GM19455 (cell line): ENCODE measurements at regions not wholly inside any gene's neighbourhood (a gene's known extent, or its start where the extent isn't known, plus 50 kb on each side); places are given as distances from the start of the nearest gene placed in this dataset.

Experiments
- ATAC-seq: cut with Tn5 transposase; IDR thresholded peaks from one replicate; pipeline ENCODE4 v1.9.1; 2021; ENCODE audit not compliant: unreplicated experiment

- ATAC-seq: no peak
These were observed 49.8 kb upstream of the XYLT1 start for GRCh38 chr16:17520561-17520960.
